ENCODE measurements at regions not wholly inside any gene's neighbourhood (a gene's known extent, or its start where the extent isn't known, plus 50 kb on each side); places are given as distances from the start of the nearest gene placed in this dataset.

DNA sequence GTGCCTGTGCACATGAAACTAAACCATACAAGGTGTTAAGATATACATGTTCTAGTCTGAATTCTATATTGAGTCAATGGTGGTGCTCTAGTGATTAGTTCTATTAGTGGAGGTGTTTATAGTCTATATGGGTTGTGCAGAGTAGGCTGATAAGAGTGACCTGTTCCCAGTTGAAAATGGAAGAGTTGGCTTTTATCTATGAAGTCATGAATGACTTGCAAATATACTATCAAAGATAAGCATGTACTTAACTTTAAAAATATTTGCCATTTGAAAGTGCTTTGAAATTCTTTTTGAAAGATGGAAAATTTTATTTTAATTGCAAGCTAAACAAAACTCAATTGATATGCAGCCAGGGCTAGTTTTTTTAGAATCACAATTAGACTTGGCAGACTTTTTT lies 150.6 kb upstream of the SGO1 start:
- H3K27ac ChIP-seq (ENCODE audit: low read depth in 2 of 2, low read length in 2 of 2), result no peak overlapping the region
- TF ChIP-seq CTCF (IDR thresholded peaks at IDR 0.05; ENCODE audit: borderline replicate concordance, extremely low read depth, insufficient read depth), result no peak
- H3K4me1 ChIP-seq (ENCODE audit: control insufficient read depth in 2 of 3, insufficient read depth in 2 of 3, low read depth in 1 of 3, low read length in 3 of 3), result no peaks in the 10 kb centered on the region
- no peaks in the 10 kb centered on the region for H3K27me3 ChIP-seq (ENCODE audit: control insufficient read depth, insufficient read depth, low read length)
- H3K36me3 ChIP-seq (ENCODE audit: control insufficient read depth in 2 of 3, insufficient read depth in 3 of 3, low read length in 3 of 3), result no peaks in the 10 kb centered on the region
- H3K4me3 ChIP-seq (ENCODE audit: low read length in 3 of 3), result no peak overlapping the region
- intact Hi-C loops (cut with DNase I), result no loop called here
- no peak overlapping the region for H3K9ac ChIP-seq (ENCODE audit: low read length in 3 of 3)
- no peaks in the 10 kb centered on the region for H3K9me3 ChIP-seq (ENCODE audit: control insufficient read depth in 2 of 3, insufficient read depth in 1 of 3, low read length in 3 of 3)
- no peak for FAIRE-seq
- no peak for DNase-seq

DNA sequence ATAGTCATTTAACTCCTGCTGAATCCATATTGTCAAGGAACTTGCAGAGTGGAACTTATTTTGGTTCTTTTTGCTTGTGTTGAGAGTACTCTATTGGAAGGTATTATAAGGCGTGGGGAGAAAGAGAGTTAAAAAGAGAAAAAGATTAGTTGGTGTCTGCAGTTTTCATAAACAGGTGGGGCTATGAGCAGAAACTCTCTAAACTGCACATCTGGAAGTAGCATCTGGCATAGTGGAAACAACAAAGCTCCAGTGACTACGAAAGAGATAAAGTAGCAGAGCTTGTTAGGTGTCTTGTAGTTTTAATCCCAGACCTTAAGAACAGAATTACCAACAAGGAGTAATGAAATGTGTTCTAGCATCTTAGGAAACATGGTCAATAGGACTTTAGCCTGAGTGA lies 148.8 kb upstream of the SGO1 start:
- H3K9me3 ChIP-seq (ENCODE audit: control insufficient read depth in 2 of 3, insufficient read depth in 1 of 3, low read length in 3 of 3), result no peaks in the 10 kb centered on the region
- FAIRE-seq (no peak), DNase-seq (no peak)
- H3K27ac ChIP-seq (ENCODE audit: low read depth in 2 of 2, low read length in 2 of 2), result no peak overlapping the region
- no peak overlapping the region for H3K4me3 ChIP-seq (ENCODE audit: low read length in 3 of 3)
- H3K9ac ChIP-seq (ENCODE audit: low read length in 3 of 3), result no peak overlapping the region
- no peak for TF ChIP-seq CTCF (IDR thresholded peaks at IDR 0.05; ENCODE audit: borderline replicate concordance, extremely low read depth, insufficient read depth)
- intact Hi-C loops (cut with DNase I), result no loop called here
- no peaks in the 10 kb centered on the region for H3K36me3 ChIP-seq (ENCODE audit: control insufficient read depth in 2 of 3, insufficient read depth in 3 of 3, low read length in 3 of 3)
- no peaks in the 10 kb centered on the region for H3K4me1 ChIP-seq (ENCODE audit: control insufficient read depth in 2 of 3, insufficient read depth in 2 of 3, low read depth in 1 of 3, low read length in 3 of 3)
- H3K27me3 ChIP-seq (ENCODE audit: control insufficient read depth, insufficient read depth, low read length), result no peaks in the 10 kb centered on the region

- Histone ChIP-seq H3K27me3 (ENCODE audit: control insufficient read depth, insufficient read depth, low read length) (no peaks in the 10 kb centered on the region), H3K9me3 (ENCODE audit: control insufficient read depth in 2 of 3, insufficient read depth in 1 of 3, low read length in 3 of 3) (no peaks in the 10 kb centered on the region), H3K36me3 (ENCODE audit: control insufficient read depth in 2 of 3, insufficient read depth in 3 of 3, low read length in 3 of 3) (no peaks in the 10 kb centered on the region), H3K27ac (ENCODE audit: low read depth in 2 of 2, low read length in 2 of 2) (no peak overlapping the region), H3K9ac (ENCODE audit: low read length in 3 of 3) (no peak overlapping the region), H3K4me3 (ENCODE audit: low read length in 3 of 3) (no peak overlapping the region), H3K4me1 (ENCODE audit: control insufficient read depth in 2 of 3, insufficient read depth in 2 of 3, low read depth in 1 of 3, low read length in 3 of 3) (no peaks in the 10 kb centered on the region)
- no peak for TF ChIP-seq CTCF (IDR thresholded peaks at IDR 0.05; ENCODE audit: borderline replicate concordance, extremely low read depth, insufficient read depth)
- FAIRE-seq (no peak), DNase-seq (no peak)
- intact Hi-C loops (cut with DNase I), result no loop called here
Observed at GRCh38 chr3:20327889-20328288, 141.9 kb upstream of the SGO1 start.

DNA sequence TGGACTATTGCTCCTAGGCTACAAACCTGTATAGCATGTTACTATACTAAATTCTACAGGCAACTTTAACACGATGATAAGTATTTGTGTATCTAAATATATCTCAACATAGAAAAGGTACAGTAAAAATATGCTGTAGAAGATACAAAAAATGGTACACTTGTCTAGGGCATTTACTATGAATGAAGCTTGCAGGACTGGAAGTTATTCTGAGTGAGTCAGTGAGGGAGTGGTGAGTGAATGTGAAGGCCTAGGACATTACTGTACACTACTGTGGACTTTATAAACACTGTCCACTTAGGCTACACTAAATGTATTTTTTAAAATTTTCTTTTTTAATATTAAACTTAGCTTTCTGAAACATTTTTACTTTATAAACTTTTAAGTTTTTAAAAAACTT lies 140.5 kb upstream of the SGO1 start:
- intact Hi-C loops (cut with DNase I), result no loop called here
- FAIRE-seq (peak; percentile 88), DNase-seq (no peak)
- no peak for TF ChIP-seq CTCF (IDR thresholded peaks at IDR 0.05; ENCODE audit: borderline replicate concordance, extremely low read depth, insufficient read depth)
- H3K27ac ChIP-seq (ENCODE audit: low read depth in 2 of 2, low read length in 2 of 2), result no peak overlapping the region
- no peaks in the 10 kb centered on the region for H3K9me3 ChIP-seq (ENCODE audit: control insufficient read depth in 2 of 3, insufficient read depth in 1 of 3, low read length in 3 of 3)
- H3K9ac ChIP-seq (ENCODE audit: low read length in 3 of 3), result no peak overlapping the region
- no peaks in the 10 kb centered on the region for H3K4me1 ChIP-seq (ENCODE audit: control insufficient read depth in 2 of 3, insufficient read depth in 2 of 3, low read depth in 1 of 3, low read length in 3 of 3)
- H3K27me3 ChIP-seq (ENCODE audit: control insufficient read depth, insufficient read depth, low read length), result no peaks in the 10 kb centered on the region
- H3K36me3 ChIP-seq (ENCODE audit: control insufficient read depth in 2 of 3, insufficient read depth in 3 of 3, low read length in 3 of 3), result no peaks in the 10 kb centered on the region
- no peak overlapping the region for H3K4me3 ChIP-seq (ENCODE audit: low read length in 3 of 3)
